ENCODE measurements at regions not wholly inside any gene's neighbourhood (a gene's known extent, or its start where the extent isn't known, plus 50 kb on each side); places are given as distances from the start of the nearest gene placed in this dataset.

GRCh38 chrX:149992918-149993317, 54.6 kb upstream of the EOLA2 start:
- DNase-seq = no peak
- no peak for ATAC-seq

DNA sequence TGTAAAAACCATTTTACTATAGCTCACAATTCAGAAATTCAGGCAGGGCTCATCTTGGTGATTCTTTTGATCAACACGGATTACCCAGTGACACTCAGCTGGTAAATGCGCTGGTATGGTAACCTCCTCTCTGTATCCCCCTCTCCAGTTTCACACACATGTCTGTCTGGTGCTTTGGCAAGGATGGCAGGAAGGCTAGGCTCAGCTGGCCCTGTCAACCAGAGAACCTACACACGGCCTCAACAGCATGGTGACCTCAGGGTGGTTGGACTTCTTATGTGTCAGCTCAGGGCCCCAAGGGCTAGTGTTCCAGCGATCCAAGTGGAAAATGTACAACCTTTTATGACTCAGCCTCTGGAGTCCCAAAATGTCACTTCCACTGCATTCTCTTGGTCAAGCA, 55.7 kb upstream of the EOLA2 start:
- ATAC-seq = no peak
- DNase-seq = no peak

GRCh38 chrX:149996515-149996914, 58.2 kb upstream of the EOLA2 start:
- ATAC-seq = no peak
- DNase-seq = no peak

DNA sequence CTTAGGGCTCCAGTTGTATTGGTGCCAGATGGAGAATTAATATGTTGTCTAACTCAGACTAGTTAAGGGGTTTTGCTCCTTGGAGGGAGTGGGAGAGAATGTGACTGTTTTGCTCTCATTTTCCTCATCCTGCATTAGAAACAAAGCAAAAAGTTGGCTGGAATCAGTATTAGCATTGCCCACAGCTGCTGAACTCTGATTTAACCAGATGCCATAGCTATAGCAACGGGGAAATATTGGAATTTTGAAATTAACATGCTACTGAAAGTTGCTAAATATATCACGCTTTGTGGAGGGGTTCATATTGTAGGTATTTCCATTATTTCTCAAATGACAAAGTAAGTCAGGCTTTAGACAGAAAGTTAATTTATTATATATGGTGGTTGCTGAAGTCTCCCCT, 66.7 kb upstream of the EOLA2 start:
- ATAC-seq = no peak

DNA sequence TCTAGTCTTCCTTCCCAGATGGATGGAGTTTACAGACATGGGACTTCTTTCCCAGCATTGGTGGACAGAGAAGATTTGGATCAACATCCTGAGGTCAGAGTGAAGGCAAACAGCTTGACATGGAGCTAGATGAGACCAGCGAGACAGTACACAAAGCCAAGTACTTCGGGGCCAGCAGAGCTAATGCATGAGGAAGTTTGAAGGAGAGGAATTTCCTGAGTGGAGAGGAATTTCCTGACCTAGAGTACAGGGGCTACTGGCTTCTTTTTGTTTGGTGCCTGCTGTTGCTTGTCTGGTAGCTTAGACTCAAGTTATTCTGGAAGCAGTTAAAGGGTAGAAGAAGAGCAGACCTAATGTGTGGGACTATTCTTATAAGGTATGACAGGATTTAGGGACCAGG, 69.1 kb upstream of the EOLA2 start:
- no peak for DNase-seq
- no peak for ATAC-seq

More for the DNA sequence above, 66.7 kb upstream of the EOLA2 start:
- DNase-seq = no peak

GRCh38 chrX:150012647-150013381, 74.5 kb upstream of the EOLA2 start:
- no peak for DNase-seq
- ATAC-seq = no peak

GRCh38 chrX:150014525-150014924, 76.2 kb upstream of the EOLA2 start:
- DNase-seq (no peak), ATAC-seq (no peak)

DNA sequence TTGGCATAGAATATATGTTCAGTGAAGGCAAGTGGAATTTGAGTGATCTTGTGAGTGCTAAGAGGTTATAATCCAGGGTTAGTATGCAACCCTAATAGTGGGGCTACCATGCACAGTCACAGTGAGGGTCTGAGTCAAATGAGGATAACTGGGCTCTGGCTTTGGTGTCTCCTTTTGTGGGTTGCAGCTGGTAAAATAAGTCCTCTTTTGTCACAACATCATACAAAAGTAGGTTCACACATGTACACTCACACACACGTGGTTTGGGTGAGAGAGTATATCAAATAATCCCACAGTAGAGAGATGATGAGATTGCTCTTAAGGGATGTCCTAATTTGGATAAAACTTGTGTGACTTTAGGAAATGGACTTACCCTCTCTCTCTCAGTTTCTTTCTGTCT, 79.6 kb upstream of the EOLA2 start:
- ATAC-seq = no peak
- DNase-seq = no peak

DNA sequence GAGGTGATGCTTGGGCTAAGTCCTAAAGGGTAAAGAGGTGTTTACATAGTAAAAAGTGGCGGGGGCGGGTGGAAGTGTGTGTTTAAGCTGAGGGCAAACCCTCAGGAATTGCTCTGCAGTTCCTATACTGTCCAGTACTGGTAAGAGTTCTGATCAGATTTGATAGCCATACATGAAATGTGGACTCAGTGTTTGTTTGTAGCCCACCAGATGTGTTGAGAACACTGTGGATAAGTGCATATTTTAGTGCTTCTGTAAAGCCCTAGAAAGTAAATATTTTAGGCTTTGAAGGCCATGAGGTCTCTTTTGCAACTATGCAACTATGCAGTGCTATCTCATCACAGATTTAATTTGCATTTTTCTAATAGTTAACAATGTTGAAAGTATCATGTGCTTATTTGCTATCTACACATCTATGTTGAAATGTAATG, 80.7 kb upstream of the EOLA2 start:
- ATAC-seq (no peak), DNase-seq (no peak)

DNA sequence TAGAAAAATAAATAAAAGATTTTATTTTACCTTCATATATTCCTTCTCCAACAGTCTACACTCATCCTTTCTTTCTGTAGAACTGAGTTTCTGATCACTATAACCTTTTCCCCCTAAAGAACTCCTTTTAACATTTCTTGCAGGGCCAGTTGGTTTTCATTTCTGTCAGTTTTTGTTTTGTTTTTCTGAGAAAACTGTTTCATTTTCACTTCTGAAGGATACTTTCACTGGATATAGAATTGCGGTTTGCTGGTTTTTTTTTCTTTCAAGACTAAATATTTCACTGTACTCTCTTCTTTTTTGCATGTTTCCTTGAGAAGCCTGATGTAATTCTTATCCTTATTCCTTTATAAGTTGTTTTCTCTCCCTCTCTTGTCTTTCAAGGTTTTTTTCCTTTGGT, 90.4 kb upstream of the EOLA2 start:
- DNase-seq (no peak), ATAC-seq (no peak)

DNA sequence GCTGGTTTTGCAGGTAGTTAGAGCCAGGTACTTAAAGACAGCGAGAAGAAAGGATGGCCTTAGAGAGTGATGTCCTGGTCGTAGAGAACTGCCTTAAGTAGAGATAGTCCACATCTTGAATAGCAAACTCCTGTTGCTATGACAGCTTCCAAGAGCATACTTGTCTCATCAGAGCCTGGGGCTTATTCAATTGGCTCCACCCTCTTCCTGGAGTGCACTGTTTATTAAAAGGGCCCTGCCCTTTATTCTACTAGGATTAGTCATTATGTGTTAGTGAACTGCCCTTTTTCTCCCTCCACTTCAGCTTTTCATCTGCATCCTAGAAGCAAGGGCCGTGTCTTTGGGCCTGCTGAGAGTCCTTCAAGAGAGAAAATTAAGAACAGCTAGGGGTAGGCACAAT, 94.5 kb upstream of the EOLA2 start:
- ATAC-seq (no peak), DNase-seq (no peak)

- ATAC-seq = no peak
- no peak for DNase-seq
Measured at GRCh38 chrX:150034788-150035187, 96.5 kb upstream of the EOLA2 start.

DNA sequence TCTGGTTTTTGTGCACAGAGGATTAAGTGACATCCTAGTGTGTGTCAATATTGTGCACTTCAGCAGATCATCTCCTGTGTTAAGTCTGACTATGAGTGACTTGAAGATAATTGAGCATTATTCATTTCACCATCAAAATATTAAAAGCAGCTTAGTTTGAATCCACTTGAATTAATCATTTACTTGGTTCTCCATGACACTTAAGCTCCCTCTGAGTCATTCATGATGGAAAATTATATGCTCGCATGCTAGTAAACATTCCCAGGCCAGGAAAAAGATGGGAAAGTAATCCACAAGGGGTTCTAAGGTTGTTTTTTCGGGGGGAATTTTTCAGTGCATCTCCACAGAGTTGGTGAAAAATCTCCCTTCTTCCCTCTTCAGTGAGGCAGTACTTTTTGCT, 97.2 kb upstream of the EOLA2 start:
- DNase-seq (no peak), ATAC-seq (no peak)

DNA sequence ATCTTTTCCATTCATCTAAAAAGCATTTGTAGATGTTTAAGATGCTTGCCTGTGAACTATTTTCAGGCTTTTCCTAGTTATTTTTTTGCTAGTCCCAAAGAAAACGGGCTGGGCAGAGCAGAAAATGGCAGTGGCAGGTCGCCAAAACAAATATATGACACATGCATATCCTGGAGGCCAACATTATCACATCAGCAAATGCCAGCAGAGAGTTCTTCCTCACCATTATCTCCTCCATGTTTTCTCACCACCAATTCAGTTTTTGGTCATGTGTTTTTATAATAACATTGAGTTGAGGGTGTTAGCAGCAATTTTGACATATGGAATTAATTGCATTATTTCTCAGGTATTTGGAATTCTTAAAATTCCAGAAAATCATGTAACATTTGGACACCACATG, 97.9 kb upstream of the EOLA2 start:
- ATAC-seq (no peak), DNase-seq (no peak)

DNA sequence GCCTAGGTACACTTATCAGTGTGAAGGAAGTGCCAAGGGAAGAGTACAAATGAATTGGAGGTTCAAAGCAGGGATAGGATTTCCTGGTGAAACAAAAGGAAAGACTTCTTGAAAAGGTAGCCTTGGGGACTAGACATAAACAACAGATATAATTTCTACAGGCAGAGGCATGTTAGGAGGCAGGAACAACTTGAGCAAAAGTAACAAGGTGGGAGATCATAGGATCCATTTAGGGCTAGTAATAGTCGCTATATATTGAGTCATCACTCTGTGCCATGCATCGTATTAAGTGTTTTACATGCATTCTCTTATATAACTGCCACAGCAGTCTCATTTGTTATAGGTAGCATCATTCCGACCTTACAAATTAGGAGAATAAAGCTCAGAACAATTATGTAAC, 98.3 kb upstream of the EOLA2 start:
- DNase-seq (no peak), ATAC-seq (no peak)

- DNase-seq (no peak), ATAC-seq (no peak)
Measured at GRCh38 chrX:150037041-150037440, 98.8 kb upstream of the EOLA2 start.

- DNase-seq = no peak
- ATAC-seq = no peak
Measured at GRCh38 chrX:150038315-150038714, 100.0 kb upstream of the EOLA2 start.

DNA sequence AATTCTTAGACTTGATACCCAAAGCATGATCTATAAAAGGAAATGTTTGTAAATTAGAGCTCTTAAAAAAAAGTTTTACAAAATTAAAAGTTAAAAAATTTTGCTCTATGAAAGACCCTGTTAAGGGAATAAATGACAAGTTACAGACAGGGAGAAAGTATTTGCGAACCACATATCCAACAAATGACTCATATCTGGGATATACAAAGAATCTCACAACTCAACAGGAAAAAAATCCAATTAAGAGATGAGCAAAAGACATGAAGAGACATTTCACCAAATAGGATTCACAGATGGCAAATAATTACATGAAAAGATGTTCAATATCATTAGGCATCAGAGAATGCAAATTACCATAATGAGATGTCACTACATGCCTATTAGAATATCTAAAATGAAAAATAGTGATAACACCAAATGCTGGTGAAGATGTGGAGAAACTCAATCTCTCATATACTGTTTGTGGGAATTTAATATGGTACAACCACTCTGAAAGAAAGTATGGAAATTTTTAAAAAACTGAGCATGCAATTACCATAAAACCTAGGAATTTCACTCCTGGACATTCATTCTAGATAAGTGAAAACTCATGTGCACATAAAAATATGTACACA, 100.8 kb upstream of the EOLA2 start:
- ATAC-seq (no peak), DNase-seq (no peak)

GRCh38 chrX:150041208-150041607, 102.9 kb upstream of the EOLA2 start:
- no peak for ATAC-seq
- DNase-seq = no peak

- no peak for ATAC-seq
- no peak for DNase-seq
Measured at GRCh38 chrX:150044556-150044955, 106.3 kb upstream of the EOLA2 start.

- no peak for DNase-seq
- no peak for ATAC-seq
Measured at GRCh38 chrX:150047818-150048217, 109.5 kb upstream of the EOLA2 start.

- ATAC-seq (no peak), DNase-seq (no peak)
Measured at GRCh38 chrX:150049647-150050046, 111.4 kb upstream of the EOLA2 start.

GRCh38 chrX:150050387-150050786, 112.1 kb upstream of the EOLA2 start:
- no peak for ATAC-seq
- no peak for DNase-seq

- ATAC-seq = no peak
- DNase-seq = no peak
Measured at GRCh38 chrX:150051096-150051495, 112.8 kb upstream of the EOLA2 start.
